NCI-H2107 treated with DMSO at 0.1 percent for 48 hours (cell line): ENCODE measurements at regions not wholly inside any gene's neighbourhood (a gene's known extent, or its start where the extent isn't known, plus 50 kb on each side); places are given as distances from the start of the nearest gene placed in this dataset.

Experiments
- DNase-seq: peaks from one replicate; lab custom pipeline; 2025; ENCODE audit not compliant: unreplicated experiment; lab: John Stamatoyannopoulos, UW

GRCh38 chr2:16851126-16851525 is 185.5 kb upstream of the CYRIA start:
- no peak for DNase-seq

- DNase-seq = no peak
Observed at GRCh38 chr2:16840496-16841172, 175.0 kb upstream of the CYRIA start.

GRCh38 chr2:16832910-16833309 is 167.3 kb upstream of the CYRIA start:
- DNase-seq = no peak

GRCh38 chr2:16828828-16829160 is 163.2 kb upstream of the CYRIA start:
- no peak for DNase-seq

GRCh38 chr2:16828044-16828827 is 162.6 kb upstream of the CYRIA start:
- DNase-seq = no peak

GRCh38 chr2:16824472-16824871 is 158.8 kb upstream of the CYRIA start:
- no peak for DNase-seq

GRCh38 chr2:16821692-16822091 is 156.1 kb upstream of the CYRIA start:
- DNase-seq = no peak

GRCh38 chr2:16818203-16818556 is 152.5 kb upstream of the CYRIA start:
- no peak for DNase-seq

GRCh38 chr2:16817305-16818202 is 151.9 kb upstream of the CYRIA start:
- no peak for DNase-seq

- no peak for DNase-seq
Observed at GRCh38 chr2:16816522-16816921, 150.9 kb upstream of the CYRIA start.

GRCh38 chr2:16816016-16816415 is 150.4 kb upstream of the CYRIA start:
- no peak for DNase-seq

- DNase-seq = no peak
Observed at GRCh38 chr2:16813593-16813992, 148.0 kb upstream of the CYRIA start.

- no peak for DNase-seq
Observed at GRCh38 chr2:16798472-16798871, 132.8 kb upstream of the CYRIA start.

- no peak for DNase-seq
Observed at GRCh38 chr2:16791496-16791895, 125.9 kb upstream of the CYRIA start.

- DNase-seq = no peak
Observed at GRCh38 chr2:16785149-16785548, 119.5 kb upstream of the CYRIA start.

GRCh38 chr2:16784652-16785051 is 119.0 kb upstream of the CYRIA start:
- no peak for DNase-seq

GRCh38 chr2:16777123-16777870 is 111.7 kb upstream of the CYRIA start:
- DNase-seq = no peak

GRCh38 chr2:16775899-16776231 is 110.2 kb upstream of the CYRIA start:
- no peak for DNase-seq

GRCh38 chr2:16774980-16775898 is 109.6 kb upstream of the CYRIA start:
- no peak for DNase-seq

- DNase-seq = no peak
Observed at GRCh38 chr2:16774091-16774490, 108.5 kb upstream of the CYRIA start.
